HepG2 (cell line): ENCODE measurements at regions not wholly inside any gene's neighbourhood (a gene's known extent, or its start where the extent isn't known, plus 50 kb on each side); places are given as distances from the start of the nearest gene placed in this dataset.

ENCODE experiments used
- ARHGAP35 ChIP-seq: sonication (generic); formaldehyde crosslinking; IDR thresholded peaks from 2 replicates; pipeline ENCODE4 v1.9.0; 2022; ENCODE audit warnings: mild to moderate bottlenecking, inconsistent platforms, moderate library complexity, missing genetic modification reagents, borderline replicate concordance
- ATF1 ChIP-seq: IDR thresholded peaks from 2 replicates; pipeline ENCODE4 v1.6.1; 2016; ENCODE audit warnings: mild to moderate bottlenecking, control low read depth
- DMTF1 ChIP-seq: sonication (generic); formaldehyde crosslinking; IDR thresholded peaks from 2 replicates; pipeline ENCODE4 v1.4.0; 2020; ENCODE audit warnings: mild to moderate bottlenecking, missing genetic modification reagents
- EZH2 ChIP-seq: conservative IDR thresholded peaks from 2 replicates; pipeline ENCODE4 v1.6.1; 2012; ENCODE audit warnings: mild to moderate bottlenecking, low read depth, low read length, moderate library complexity
- FOXO4 ChIP-seq: sonication (generic); formaldehyde crosslinking; conservative IDR thresholded peaks from 2 replicates; pipeline ENCODE4 v1.8.1; 2023; ENCODE audit warnings: missing genetic modification reagents
- IRX3 ChIP-seq: sonication (generic); formaldehyde crosslinking; IDR thresholded peaks from 2 replicates; pipeline ENCODE4 v1.8.1; 2023; ENCODE audit warnings: mild to moderate bottlenecking, low read depth, missing genetic modification reagents, borderline replicate concordance
- PHF8 ChIP-seq: sonication (generic); formaldehyde crosslinking; IDR thresholded peaks from 2 replicates; pipeline ENCODE4 v1.5.0; 2020; ENCODE audit warnings: missing genetic modification reagents
- POLR2AphosphoS5 ChIP-seq: IDR thresholded peaks from 2 replicates; pipeline ENCODE4 v1.6.1; 2012; ENCODE audit warnings: low read depth, low read length

DNA sequence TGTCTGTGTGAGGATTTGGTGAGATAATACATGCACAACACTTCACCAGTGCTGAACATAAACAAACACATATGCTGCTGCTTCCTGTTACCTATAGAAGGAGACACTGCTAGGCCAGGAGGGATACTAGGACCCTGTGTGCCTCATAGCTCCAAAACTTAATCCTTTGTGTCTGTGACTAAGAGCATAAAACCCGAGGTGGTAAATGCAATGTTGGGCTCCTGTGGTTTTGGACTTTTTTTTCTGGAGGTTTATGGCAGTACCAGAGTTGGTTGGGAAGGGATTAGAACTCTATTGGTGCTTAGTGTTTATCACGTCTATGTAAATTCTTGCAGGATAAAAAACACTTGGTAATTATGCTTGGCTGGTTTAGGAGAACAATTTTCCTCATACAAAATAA, 122.9 kb downstream of the NUF2 start:
- TF ChIP-seq DMTF1 (CRISPR knock-in tag) (no peak), PHF8 (CRISPR knock-in tag) (no peak), IRX3 (CRISPR knock-in tag) (no peak), FOXO4 (CRISPR knock-in tag) (no peak), ATF1 (no peak), ARHGAP35 (CRISPR knock-in tag) (no peak), EZH2 (no peak), POLR2AphosphoS5 (no peak)
